ENCODE measurements at regions not wholly inside any gene's neighbourhood (a gene's known extent, or its start where the extent isn't known, plus 50 kb on each side); places are given as distances from the start of the nearest gene placed in this dataset.

DNA sequence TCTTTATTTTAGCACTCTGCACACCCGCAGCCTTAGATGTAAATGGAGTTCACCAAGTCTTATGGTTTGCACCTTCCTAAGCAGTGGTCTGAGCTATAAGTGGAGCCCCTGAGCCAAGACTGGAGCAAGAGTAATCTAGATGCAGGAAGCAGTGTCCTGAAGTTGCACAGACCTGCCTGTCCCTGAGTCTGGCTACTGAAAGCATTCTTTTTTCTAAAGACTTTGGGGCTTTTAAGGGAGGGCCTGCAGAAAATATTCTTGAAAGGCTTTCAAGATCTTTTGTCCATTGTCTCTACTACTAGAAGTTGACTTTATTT is 389.7 kb downstream of the KDM5D start:
- TF ChIP-seq CTCF (IDR thresholded peaks at IDR 0.05) (no peak), POLR2A (IDR thresholded peaks at IDR 0.05) (no peak)
